ENCODE measurements at regions not wholly inside any gene's neighbourhood (a gene's known extent, or its start where the extent isn't known, plus 50 kb on each side); places are given as distances from the start of the nearest gene placed in this dataset.

- no peak for DNase-seq (ENCODE audit: low spot score)
These were observed 206.7 kb downstream of the AACS start for GRCh38 chr12:125271892-125272291.

GRCh38 chr12:125272383-125272933 lies 207.2 kb downstream of the AACS start:
- DNase-seq (ENCODE audit: low spot score): no peak

GRCh38 chr12:125276567-125276966 lies 211.3 kb downstream of the AACS start:
- DNase-seq (ENCODE audit: low spot score): no peak

GRCh38 chr12:125280482-125281377 lies 215.5 kb downstream of the AACS start:
- no peak for DNase-seq (ENCODE audit: low spot score)

- DNase-seq (ENCODE audit: low spot score): no peak
These were observed 217.7 kb downstream of the AACS start for GRCh38 chr12:125282921-125283320.

GRCh38 chr12:125283521-125283920 lies 218.3 kb downstream of the AACS start:
- no peak for DNase-seq (ENCODE audit: low spot score)

- no peak for DNase-seq (ENCODE audit: low spot score)
These were observed 218.9 kb downstream of the AACS start for GRCh38 chr12:125284087-125284486.

GRCh38 chr12:125284945-125285685 lies 219.9 kb downstream of the AACS start:
- DNase-seq (ENCODE audit: low spot score): no peak

- no peak for DNase-seq (ENCODE audit: low spot score)
These were observed 220.9 kb downstream of the AACS start for GRCh38 chr12:125286005-125286727.

GRCh38 chr12:125287155-125287847 lies 222.1 kb downstream of the AACS start:
- no peak for DNase-seq (ENCODE audit: low spot score)

- DNase-seq (ENCODE audit: low spot score): no peak
These were observed 224.0 kb downstream of the AACS start for GRCh38 chr12:125288931-125289928.

- DNase-seq (ENCODE audit: low spot score): no peak
These were observed 224.7 kb downstream of the AACS start for GRCh38 chr12:125289970-125290369.

- DNase-seq (ENCODE audit: low spot score): no peak
These were observed 227.5 kb downstream of the AACS start for GRCh38 chr12:125292700-125293099.

- no peak for DNase-seq (ENCODE audit: low spot score)
These were observed 230.3 kb downstream of the AACS start for GRCh38 chr12:125295550-125295949.

GRCh38 chr12:125296701-125297100 lies 231.5 kb downstream of the AACS start:
- DNase-seq (ENCODE audit: low spot score): no peak

GRCh38 chr12:125299840-125300239 lies 234.6 kb downstream of the AACS start:
- no peak for DNase-seq (ENCODE audit: low spot score)

- no peak for DNase-seq (ENCODE audit: low spot score)
These were observed 235.0 kb downstream of the AACS start for GRCh38 chr12:125300249-125300648.

- no peak for DNase-seq (ENCODE audit: low spot score)
These were observed 238.1 kb downstream of the AACS start for GRCh38 chr12:125303337-125303736.

GRCh38 chr12:125304029-125304428 lies 238.8 kb downstream of the AACS start:
- DNase-seq (ENCODE audit: low spot score): no peak

GRCh38 chr12:125305231-125305630 lies 240.0 kb downstream of the AACS start:
- no peak for DNase-seq (ENCODE audit: low spot score)
